ENCODE measurements at regions not wholly inside any gene's neighbourhood (a gene's known extent, or its start where the extent isn't known, plus 50 kb on each side); places are given as distances from the start of the nearest gene placed in this dataset.
A peak's percentile ranks its signal among the peaks of the same experiment; 100 is the strongest.
"Not testable (repeated sequence)": the region's sequence is repeated elsewhere in the genome, so short reads cannot be mapped to it uniquely, and the experiment has no call there.

DNA sequence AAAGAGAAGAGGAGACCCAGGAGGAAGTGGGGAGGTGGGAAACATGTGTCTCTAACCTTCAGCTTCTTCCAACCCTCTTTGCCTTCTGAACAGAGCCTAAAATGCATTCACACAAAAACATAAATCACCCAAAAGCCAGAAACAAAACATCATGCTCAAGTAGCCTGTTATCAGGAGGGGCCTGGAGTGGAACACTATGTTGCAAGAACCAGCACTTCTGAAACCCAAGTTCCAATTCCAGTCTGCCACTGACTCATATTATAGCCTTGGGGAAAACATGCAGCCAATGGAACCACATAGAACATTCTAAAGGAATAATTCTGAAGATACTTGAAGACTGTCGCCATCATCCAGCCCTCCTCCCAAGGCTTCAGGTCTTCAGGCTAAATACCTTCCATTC lies 169.8 kb upstream of the PLXNC1 start:
- no peak for DNase-seq (ENCODE audit: low read depth in 2 of 2)

DNA sequence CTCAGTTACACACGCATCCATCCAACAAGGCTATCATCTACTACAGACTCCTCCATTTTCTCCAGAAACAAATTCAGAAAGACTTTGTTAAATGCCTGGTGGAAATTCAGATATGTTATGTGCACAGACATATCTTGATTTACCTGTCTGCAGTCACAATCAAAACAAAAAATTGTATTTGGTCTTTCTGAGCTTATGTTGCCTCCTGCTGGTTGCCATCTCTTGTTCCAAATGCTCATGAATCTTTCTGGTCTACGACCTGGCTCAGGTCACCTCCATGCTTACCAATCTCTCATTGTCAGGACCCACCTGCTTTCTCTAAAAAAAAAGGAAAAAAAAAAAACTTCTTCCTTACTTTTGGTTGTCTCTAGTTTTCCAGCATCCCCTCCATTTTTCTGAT lies 169.2 kb upstream of the PLXNC1 start:
- no peak for DNase-seq (ENCODE audit: low read depth in 2 of 2)

DNA sequence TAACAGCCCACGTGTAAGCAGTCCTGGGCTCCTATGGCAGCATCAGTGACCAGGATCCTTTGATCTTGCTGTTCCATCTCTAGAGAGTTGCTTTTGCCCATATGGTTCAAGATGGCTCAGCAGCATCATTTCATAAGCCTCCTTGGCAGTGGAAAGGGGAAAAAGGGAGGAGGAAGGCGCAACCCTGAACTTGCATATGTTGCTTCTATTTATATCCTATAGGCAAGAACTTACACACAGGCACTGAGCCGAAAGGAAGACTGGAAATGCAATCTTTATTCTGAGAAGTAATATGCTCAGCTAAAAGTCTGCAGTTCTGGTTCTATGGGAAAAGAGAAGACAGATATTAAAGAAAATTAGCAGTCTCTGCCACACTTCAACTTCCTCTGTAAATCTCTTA lies 167.7 kb upstream of the PLXNC1 start:
- no peak for DNase-seq (ENCODE audit: low read depth in 2 of 2)

DNA sequence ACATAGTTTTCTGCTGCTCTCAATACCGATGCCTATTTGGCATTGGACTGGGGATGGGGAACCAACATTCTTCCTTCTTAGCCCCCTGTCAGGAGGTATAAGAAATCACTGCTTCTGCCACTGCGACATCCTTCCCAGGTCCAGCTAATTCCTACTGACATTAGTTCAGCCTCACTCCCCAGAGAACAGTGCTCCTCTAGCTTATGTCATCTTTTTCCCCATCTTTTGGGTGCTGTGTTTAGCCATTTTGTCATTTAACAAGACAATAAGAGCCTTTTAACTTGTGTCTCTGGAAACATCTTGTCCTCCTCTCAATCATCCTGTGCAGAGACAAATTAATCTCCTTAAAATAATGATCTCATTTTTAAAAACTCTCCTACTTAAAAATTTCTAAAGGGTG lies 167.0 kb upstream of the PLXNC1 start:
- DNase-seq (ENCODE audit: low read depth in 2 of 2), result no peak

DNA sequence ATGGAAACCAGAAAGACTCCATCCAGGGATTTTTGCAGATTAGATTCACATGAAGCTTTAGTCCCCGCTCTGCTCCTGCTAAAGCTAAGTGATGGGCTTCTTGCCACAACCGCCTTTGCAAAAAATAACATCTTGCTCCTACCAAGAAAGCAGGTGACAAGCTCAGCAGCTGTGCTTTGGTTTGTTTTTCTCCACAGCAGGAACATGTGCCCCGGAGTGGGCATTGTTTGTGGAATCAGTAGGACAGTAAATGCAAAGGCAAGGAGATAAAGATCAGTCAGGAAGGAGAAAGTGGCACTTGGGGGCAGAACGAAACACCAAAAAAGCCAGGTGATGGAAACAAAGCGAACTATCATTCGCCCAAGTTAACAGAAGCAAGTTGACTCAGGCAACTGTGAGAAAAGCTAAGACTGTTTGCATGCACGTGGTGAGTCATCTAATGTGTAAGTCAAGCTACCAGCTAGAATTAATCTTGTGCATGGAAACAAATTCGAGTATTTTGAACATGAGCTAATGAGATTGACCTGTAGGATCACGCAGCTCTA lies 165.5 kb upstream of the PLXNC1 start:
- DNase-seq (ENCODE audit: low read depth in 2 of 2), result no peak

DNA sequence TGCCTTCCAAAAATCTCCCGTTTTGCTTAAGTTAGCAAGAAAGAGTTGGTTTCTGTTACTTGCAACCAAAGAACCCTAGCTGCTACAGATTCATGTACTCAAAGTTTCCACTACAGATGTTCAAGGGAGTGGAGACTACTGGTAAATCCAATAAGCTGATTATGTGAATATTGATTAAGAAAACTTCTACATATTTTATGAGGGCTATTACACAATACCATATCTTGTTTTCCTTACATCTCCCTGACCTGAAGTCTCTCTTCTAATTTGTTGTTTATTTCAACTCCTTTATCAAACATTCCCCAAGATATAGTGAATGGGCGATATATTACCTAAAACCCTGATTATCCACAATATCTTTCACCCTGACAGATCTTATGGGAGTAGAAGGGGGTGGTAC lies 164.4 kb upstream of the PLXNC1 start:
- no peak for DNase-seq (ENCODE audit: low read depth in 2 of 2)

DNA sequence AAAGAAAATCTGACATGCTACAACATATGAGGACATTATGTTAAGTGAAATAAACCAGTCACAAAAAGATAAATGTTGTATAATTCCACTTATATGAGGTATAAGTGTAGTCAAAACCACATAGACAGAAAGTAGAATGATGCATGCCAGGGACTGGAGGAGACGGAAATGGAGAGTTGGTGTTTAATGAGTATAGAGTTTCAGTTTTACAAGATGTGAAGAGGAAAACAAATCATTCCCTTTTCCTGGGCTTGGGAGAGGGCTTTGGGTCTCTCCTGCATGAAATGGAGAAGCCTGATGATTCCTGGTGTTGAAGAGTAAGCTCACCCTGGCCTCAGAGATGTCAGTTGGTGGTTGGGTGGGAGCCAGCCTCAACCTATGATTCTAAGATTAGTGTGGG lies 158.4 kb upstream of the PLXNC1 start:
- DNase-seq (ENCODE audit: low read depth in 2 of 2), result no peak

DNA sequence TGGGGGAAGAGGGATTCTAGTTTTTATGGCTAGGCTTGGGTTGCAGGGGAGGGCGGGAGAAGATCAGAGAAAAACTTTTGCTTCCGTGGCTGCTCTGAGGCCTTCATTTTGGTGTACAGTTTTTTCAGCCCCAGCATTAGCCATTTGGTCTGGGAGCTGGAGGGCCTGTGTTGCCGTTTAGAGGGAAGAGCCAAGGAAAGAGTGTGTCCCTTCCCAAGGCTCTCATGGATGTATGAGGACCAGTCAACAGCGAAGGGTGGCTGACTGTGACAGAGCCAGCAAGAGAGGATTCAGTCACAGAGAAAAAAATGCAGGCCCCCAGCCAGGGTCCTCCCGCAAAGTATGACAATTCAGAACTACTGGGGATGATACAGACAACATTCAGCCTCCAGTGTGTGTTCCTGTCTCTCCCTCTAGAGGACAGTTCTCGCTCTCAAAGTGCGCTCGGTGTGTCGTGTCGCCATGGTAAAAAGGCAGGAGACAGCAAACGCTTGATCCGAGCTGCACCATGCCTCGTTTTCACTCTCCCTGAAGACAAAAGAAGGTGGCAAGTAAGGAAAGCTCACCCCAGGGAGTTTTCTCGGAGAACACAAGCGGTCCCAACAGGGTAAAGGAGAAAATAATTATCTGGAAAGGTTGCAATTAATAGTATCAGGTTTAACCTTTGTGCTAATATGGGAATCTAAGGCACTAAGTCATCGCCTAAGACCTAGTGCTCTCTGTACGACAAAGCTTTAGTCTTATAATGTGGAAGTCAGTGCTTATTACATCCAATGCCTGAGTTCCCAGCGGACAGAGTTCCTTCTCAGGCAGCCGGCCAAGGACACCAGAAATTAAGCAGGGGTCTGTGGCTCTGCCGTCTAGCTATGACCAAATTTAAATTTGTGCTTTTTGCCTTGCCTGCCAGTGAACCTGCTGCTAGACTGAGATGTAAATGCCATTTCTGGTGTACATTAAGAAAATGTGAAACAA lies 157.3 kb upstream of the PLXNC1 start:
- no peak for DNase-seq (ENCODE audit: low read depth in 2 of 2)

DNA sequence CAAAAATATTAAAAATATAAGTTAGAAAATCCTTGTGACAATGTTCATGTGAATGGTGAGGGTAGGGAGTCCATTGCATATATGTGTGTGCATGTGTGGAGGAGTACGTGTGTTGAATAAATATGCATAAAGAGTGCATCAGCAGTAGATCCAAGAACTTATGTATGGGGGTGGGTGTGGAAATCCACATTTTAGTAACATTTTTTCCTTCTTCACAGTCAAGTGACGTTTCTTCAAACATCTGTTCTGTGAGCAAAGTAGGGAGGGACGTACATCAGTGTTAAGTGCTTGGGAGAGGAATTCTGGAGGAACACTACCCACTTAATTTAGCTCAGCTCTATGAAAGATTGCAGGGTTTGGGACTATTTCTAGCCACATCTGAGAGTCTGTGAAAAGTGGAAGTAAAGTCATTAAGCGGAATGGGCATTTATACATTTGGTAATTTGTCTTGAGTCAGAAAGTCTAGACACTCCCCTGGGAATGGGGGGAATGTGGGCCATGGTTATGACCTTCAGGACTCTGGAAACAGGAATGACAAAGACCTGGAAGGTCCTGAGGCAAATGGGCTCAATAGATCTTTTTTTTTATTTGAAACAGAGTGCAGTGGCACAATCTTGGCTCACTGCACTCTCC lies 156.4 kb upstream of the PLXNC1 start:
- DNase-seq (ENCODE audit: low read depth in 2 of 2), result no peak

DNA sequence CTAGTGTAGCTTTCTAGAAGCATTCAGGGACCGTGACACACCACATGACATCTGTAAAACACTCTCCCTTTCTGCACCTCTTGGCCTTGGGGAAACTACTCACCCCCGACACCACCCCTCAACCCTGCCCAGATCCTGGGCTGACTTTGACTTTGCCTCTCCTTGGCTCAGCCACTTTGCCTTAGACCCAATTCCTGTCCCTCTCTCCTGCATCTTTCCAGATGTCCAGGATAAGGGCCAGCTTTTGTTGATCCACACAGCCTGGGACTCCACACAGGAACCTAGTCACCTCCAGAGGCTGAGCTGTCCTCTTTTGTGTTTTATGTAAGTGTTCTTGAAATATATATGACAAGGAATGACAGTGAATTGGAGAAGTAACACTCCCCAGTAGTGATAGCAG lies 153.7 kb upstream of the PLXNC1 start:
- no peak for DNase-seq (ENCODE audit: low read depth in 2 of 2)

DNA sequence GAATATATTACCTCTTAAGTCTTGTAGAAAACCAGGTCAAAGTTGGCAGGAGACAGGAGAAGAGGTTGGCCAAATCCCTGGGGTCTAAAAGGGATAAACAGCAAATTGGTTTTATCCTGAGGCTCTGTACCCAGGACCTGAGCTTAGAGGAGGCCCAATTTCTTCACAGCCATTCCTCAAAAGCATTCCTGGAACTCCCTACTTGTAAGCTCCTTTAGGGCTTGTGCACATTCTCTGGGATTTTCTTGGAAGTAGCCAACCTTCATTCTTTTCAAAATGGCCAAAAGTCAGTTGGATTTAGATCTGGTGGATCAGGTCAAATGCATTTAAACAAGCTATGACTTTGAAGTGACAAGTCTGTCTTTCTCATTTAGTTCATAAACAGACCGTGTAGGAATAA lies 152.1 kb upstream of the PLXNC1 start:
- DNase-seq (ENCODE audit: low read depth in 2 of 2), result no peak

DNA sequence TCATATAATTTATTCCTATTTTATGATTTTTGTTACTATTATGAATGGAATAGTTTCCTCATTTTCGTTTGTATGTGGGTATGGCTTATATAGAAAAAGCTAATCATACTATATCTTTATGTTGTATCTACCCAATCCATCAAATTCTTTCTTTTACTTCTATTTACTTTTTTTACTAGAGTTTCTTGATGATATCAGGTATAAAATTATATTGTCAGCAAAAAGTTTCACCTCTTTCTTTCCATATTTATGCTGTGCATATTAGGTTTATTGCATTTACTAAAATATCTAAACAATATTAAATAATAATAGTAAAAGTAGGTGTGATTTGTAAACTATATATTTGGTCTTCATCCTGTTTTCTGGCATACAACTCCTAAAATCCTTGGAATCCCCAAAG lies 146.7 kb upstream of the PLXNC1 start:
- no peak for DNase-seq (ENCODE audit: low read depth in 2 of 2)

DNA sequence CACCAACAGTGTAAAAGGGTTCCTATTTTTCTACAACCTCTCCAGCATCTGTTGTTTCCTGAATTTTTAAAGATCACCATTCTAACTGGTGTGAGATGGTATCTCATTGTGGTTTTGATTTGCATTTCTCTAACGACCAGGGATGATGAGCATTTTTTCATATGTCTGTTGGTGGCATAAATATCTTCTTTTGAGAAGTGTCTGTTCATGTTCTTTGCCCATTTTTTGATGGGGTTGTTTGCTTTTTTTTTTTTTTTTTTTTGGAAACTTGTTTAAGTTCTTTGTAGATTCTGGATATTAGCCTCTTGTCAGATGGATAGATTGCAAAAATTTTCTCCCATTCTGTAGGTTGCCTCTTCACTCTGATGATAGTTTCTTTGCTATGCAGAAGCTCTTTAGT lies 145.5 kb upstream of the PLXNC1 start:
- not testable (repeated sequence) for DNase-seq (ENCODE audit: low read depth in 2 of 2)

DNA sequence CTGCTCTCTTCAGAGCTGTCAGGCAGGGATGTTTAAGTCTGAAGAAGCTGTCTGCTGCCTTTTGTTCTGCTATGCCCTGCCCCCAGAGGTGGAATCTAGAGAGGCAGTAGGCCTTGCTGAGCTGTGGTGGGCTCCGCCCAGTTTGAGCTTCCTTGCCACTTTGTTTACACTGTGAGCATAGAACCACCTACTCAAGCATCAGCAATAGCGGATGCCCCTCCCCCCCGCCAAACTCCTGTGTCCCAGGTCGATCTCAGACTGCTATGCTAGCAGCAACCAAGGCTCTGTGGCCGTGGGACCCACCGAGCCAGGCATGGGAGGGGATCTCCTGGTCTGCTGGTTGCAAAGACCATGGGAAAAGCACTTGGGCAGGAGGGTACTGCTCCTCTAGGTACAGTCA lies 140.5 kb upstream of the PLXNC1 start:
- DNase-seq (ENCODE audit: low read depth in 2 of 2), result peak in 1 of 2 donors; percentile 28

DNA sequence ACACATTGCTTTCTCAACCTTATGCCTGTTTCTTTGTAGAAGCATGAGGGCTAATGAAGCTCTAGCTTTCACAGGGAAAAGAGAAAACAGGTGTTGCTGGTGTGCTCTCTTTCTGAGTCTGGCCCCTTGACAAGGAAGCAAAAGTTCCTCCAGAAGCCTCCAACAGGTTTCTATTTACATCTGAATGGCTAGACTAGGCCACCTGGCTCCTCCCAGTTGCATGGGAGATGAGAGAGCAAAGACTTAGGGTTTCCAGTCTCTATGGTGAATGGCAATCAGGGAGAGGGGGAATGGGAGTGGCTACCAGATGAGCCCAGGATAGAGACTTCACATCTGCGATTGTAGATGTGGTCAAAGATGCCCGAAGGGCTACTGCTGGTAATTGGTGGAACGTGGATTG lies 138.1 kb upstream of the PLXNC1 start:
- no peak for DNase-seq (ENCODE audit: low read depth in 2 of 2)

DNA sequence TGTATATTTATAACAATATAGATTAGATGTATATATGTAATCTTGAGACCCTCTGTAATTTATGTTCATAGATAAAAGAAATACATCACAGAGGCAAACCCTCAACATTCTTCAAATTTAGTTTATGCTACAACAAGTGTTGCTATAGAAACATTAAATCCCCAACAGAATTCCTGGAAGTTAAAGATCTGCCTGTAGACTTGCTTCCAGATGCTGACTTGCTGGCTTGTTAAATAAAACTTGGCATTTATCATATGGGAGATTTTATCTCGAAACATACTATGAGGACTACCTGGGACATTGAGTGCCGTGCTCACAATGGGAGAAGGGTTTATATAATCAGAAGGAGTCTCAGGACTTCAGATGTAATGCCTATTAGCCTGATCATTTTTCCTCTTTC lies 136.3 kb upstream of the PLXNC1 start:
- no peak for DNase-seq (ENCODE audit: low read depth in 2 of 2)

DNA sequence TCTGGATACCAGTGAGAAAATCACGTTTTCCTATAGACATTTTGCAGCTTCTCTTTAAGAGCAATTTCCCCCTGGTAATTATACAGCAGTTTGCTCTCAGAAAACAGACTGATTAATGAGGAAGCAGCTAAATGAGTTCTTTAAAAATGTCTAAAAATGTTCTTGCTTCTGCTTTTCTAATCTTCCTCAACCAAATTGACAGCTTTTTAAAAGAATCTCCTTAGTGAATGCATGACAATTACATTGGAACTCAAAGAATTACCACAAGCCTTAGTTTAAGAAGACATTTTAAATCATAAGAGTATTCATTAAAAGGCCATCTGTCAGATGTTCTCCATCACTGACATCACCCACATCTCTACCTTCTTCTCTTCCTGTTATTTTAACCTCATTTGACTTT lies 135.8 kb upstream of the PLXNC1 start:
- DNase-seq (ENCODE audit: low read depth in 2 of 2), result no peak

DNA sequence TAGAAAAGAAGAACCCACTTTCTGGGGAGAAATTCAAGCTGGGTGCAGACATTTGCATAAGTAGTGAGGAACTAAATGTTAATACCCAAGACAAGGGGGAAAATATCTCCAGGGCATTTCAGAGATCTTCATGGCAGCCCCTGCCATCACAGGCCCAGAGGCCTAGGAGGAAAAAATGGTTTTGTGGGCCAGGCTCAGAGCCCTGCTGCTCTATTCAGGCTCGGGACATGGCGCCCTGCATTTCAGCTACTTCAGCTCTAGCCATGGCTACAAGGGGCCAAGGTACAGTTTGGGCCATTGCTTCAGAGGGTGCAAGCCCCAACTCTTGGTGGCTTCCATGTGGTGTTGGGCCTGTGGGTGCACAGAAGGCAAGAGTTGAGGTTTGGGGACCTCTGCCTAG lies 131.1 kb upstream of the PLXNC1 start:
- DNase-seq (ENCODE audit: low read depth in 2 of 2), result not testable (repeated sequence)

DNA sequence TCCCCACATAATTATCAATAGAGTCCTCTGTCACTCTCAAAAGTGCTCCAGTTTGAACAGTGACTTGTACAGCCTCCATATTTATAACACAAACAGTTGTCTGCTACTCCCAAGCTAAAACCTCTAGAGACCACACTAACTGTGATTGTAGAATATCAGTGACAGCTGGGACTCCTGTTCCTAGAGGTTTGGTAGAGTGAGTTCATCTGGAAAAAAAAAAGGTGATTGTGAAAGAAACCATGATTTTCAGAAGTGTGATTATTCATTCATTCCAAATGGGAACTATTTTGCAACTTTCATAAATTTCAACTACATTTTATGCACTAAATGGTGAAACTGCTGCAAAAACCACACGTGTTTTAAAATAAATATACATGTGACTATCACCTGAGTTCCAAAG lies 128.0 kb upstream of the PLXNC1 start:
- no peak for DNase-seq (ENCODE audit: low read depth in 2 of 2)

DNA sequence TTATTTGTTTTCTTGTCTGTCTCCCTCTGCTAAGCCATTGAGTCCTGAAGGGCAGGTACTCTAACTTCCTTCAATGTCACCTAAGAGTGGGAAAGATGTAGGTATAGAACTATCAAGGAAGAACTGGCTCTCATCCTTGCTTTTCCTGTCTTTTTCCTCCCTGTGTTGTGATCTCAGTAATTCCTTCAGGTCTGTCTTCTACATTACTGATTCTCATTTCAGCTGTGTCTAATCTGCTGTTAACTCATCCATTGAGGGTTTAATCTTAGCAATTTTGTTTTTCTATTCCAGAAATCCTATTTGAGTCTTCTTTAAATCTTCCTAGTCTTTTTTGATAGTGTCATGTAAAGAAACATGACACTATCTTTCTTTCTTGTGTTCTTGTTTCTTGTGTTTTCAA lies 124.5 kb upstream of the PLXNC1 start:
- DNase-seq (ENCODE audit: low read depth in 2 of 2), result no peak

DNA sequence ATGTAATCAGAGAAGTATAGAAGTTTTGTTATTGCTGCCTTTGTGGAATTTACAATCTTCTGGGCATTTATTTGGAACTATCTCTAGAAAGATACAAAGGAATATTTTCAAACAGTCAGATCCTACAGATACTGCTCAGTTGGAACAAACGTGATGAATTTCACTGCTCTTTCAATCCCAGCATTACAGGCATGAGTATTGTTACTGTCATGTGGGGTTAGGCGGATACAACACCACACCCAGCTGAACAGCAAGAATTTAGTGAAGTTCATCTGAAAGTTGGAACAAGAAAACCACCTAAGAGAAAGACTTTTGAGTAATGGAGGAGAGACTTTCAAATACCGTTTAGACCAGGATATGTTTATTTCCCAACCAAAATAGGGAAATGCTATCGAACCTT lies 123.3 kb upstream of the PLXNC1 start:
- DNase-seq (ENCODE audit: low read depth in 2 of 2), result no peak

DNA sequence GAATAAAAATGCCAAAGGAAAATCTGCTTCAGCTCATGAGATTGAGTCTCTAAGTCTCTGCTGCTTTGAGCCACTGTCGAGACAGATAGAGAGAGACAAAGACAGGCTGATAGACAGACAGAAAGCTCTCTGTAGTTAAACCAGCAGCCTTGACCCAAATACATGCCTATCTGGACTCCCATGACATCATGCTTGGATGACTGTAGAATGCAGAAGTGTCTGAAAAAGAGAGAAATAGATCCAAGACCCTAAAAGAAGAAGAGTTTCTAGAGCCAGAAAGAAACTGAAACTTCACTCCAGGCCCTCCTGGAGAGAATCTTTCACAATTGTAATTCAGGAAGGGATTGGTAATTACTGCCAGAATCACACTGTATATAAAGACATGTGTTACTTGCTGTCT lies 122.6 kb upstream of the PLXNC1 start:
- no peak for DNase-seq (ENCODE audit: low read depth in 2 of 2)

DNA sequence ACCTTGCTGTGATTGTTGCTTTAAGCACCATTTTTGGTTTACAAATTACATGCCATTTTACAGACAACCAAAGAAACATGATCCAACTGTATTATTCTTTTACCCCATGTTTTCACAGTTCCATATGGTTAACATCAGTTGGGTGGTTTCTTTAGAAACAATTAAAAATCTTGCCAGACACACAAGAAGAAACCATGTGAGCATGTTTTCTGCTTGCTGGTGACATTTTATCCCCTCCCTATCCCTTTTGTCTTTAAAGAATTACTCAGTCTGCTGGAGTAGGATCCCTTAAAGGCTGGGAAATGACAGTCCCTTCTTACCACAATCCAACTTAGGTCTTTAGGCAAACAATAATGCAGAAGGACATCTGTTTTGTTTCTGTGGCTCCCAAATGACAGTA lies 121.8 kb upstream of the PLXNC1 start:
- no peak for DNase-seq (ENCODE audit: low read depth in 2 of 2)
